ENCODE measurements at regions not wholly inside any gene's neighbourhood (a gene's known extent, or its start where the extent isn't known, plus 50 kb on each side); places are given as distances from the start of the nearest gene placed in this dataset.

DNA sequence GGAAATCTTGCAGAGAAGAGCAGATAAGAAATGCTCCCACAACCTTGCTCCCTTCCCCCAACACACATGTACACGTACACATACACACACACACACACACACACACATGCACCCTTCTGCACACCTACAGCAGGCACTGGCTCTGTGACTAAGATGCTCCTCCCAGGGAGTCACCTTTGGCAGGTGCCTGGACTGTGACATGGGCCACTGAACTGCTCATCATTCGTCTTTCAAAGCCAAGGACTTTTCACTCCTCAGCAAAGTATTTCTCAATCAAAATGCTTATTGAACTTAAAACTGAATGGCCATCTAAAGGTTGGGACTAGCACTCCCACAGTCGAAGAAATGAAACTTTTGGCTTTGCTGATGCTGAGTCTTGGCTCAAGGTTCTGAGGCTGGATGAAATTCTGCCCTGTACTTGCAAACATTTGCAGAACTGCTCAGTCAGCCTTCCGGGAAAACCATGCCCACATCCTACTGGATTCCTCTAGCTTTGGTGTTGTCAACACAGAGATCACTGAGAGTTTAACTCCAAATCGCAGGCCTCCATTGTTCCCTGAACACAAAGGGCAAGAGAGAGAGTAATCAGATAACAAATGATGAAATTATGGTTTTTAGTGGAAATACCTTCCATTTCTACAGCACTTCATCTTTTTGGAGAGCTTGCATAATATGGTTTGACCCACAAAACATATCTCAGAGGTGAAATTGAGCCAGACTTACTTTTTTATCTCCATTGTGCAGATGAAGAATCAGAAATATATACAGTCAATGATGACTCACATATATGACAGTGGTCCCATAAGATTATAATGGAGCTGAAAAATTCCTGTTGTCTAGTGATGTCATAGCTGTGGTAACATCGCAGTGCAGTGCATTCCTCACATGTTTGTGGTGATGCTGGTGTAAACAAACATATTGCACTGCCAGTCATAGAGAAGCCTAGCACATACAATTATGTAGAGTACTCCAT lies 72.4 kb upstream of the BCAR3 start:
- TF ChIP-seq EZH2 (IDR thresholded peaks at IDR 0.05; ENCODE audit: borderline replicate concordance), result no peak
- TF ChIP-seq, protein P1, sequence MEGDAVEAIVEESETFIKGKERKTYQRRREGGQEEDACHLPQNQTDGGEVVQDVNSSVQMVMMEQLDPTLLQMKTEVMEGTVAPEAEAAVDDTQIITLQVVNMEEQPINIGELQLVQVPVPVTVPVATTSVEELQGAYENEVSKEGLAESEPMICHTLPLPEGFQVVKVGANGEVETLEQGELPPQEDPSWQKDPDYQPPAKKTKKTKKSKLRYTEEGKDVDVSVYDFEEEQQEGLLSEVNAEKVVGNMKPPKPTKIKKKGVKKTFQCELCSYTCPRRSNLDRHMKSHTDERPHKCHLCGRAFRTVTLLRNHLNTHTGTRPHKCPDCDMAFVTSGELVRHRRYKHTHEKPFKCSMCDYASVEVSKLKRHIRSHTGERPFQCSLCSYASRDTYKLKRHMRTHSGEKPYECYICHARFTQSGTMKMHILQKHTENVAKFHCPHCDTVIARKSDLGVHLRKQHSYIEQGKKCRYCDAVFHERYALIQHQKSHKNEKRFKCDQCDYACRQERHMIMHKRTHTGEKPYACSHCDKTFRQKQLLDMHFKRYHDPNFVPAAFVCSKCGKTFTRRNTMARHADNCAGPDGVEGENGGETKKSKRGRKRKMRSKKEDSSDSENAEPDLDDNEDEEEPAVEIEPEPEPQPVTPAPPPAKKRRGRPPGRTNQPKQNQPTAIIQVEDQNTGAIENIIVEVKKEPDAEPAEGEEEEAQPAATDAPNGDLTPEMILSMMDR (IDR thresholded peaks at IDR 0.05; ENCODE audit: poor library complexity), result no peak

Data from hepatocyte (in vitro differentiated cells).